MM.1S (cell line): ENCODE measurements at regions not wholly inside any gene's neighbourhood (a gene's known extent, or its start where the extent isn't known, plus 50 kb on each side); places are given as distances from the start of the nearest gene placed in this dataset.

Experiments
- DNase-seq: peaks from one replicate; pipeline ENCODE4 v3.0.0-alpha.2; 2015
- H2AFZ ChIP-seq: fragments of 300-600 bp; sonication (generic); 2 replicates; pipeline ENCODE4 v1.6.0; 2016; ENCODE audit warnings: antibody characterized with exemption, low read length
- H3F3A ChIP-seq: fragments of 300-600 bp; sonication (generic); 2 replicates; pipeline ENCODE4 v1.6.1; 2016; ENCODE audit warnings: mild to moderate bottlenecking, antibody characterized with exemption, low read length, moderate library complexity, mixed read lengths; ENCODE audit not compliant: insufficient read depth
- H3K27ac ChIP-seq: fragments of 300-600 bp; sonication (generic); 2 replicates; pipeline ENCODE4 v1.5.1; 2016; ENCODE audit warnings: mild to moderate bottlenecking, low read length
- H3K27me3 ChIP-seq: fragments of 300-600 bp; sonication (generic); replicated peaks from 2 replicates; pipeline ENCODE4 v1.6.0; 2016; ENCODE audit warnings: low read length; ENCODE audit not compliant: insufficient read depth
- H3K36me3 ChIP-seq: fragments of 300-600 bp; sonication (generic); replicated peaks from 2 replicates; pipeline ENCODE4 v1.6.1; 2016; ENCODE audit warnings: mild to moderate bottlenecking, low read length, mixed read lengths; ENCODE audit not compliant: insufficient read depth
- H3K4me1 ChIP-seq: fragments of 300-600 bp; sonication (generic); 2 replicates; pipeline ENCODE4 v1.6.1; 2016; ENCODE audit warnings: low read length, mixed read lengths
- H3K4me2 ChIP-seq: fragments of 300-600 bp; sonication (generic); 2 replicates; pipeline ENCODE4 v1.6.0; 2016; ENCODE audit warnings: low read depth, low read length
- H3K4me3 ChIP-seq: fragments of 300-600 bp; sonication (generic); 2 replicates; pipeline ENCODE4 v1.5.1; 2016; ENCODE audit warnings: low read length, mixed read lengths
- H3K79me2 ChIP-seq: fragments of 300-600 bp; sonication (generic); 2 replicates; pipeline ENCODE4 v1.6.1; 2016; ENCODE audit warnings: mixed run types, low read length, mixed read lengths
- H3K9ac ChIP-seq: fragments of 300-600 bp; sonication (generic); 2 replicates; pipeline ENCODE4 v1.6.1; 2016; ENCODE audit warnings: low read length, mixed read lengths
- H3K9me2 ChIP-seq: fragments of 300-600 bp; sonication (generic); replicated peaks from 2 replicates; pipeline ENCODE4 v1.6.1; 2016; ENCODE audit warnings: mild to moderate bottlenecking, low read length, mixed read lengths; ENCODE audit not compliant: insufficient read depth
- H3K9me3 ChIP-seq: fragments of 300-600 bp; sonication (generic); replicated peaks from 2 replicates; pipeline ENCODE4 v1.6.1; 2016; ENCODE audit warnings: mild to moderate bottlenecking, low read length, mixed read lengths; ENCODE audit not compliant: insufficient read depth
- H4K20me1 ChIP-seq: fragments of 300-600 bp; sonication (generic); 2 replicates; pipeline ENCODE4 v1.6.1; 2016; ENCODE audit warnings: mild to moderate bottlenecking, low read length, moderate library complexity, mixed read lengths; ENCODE audit not compliant: insufficient read depth
- EZH2 ChIP-seq: fragments of 300-600 bp; sonication (generic); optimal IDR thresholded peaks from 2 replicates; pipeline ENCODE3; 2017; ENCODE audit warnings: low read depth, mild to moderate bottlenecking, antibody characterized with exemption, low read length, mixed read lengths
- EZH2phosphoT487 ChIP-seq: fragments of 300-600 bp; sonication (generic); IDR thresholded peaks from 2 replicates; pipeline ENCODE4 v1.6.1; 2018; ENCODE audit warnings: antibody characterized with exemption, low read length
- TF ChIP-seq, protein P1 (sequence below): fragments of 300-600 bp; sonication (generic); IDR thresholded peaks from 2 replicates; pipeline ENCODE4 v1.5.1; 2016; ENCODE audit warnings: antibody characterized with exemption, low read length, mixed read lengths

GRCh38 chr3:127399154-127399553, 111.3 kb upstream of the PRR20G start:
- Histone ChIP-seq H3K4me3 (no peak overlapping the region), H3K4me2 (no peak overlapping the region), H3K9me2 (no peaks in the 10 kb centered on the region), H4K20me1 (no peaks in the 10 kb centered on the region), H3K4me1 (no peaks in the 10 kb centered on the region), H3K9me3 (no peaks in the 10 kb centered on the region), H3K36me3 (no peaks in the 10 kb centered on the region), H3K79me2 (no peaks in the 10 kb centered on the region), H2AFZ (no peak overlapping the region), H3K27ac (no peak overlapping the region), H3K9ac (no peak overlapping the region), H3K27me3 (no peaks in the 10 kb centered on the region), H3F3A (no peaks in the 10 kb centered on the region)
- no peak for TF ChIP-seq EZH2phosphoT487
- TF ChIP-seq, protein P1, sequence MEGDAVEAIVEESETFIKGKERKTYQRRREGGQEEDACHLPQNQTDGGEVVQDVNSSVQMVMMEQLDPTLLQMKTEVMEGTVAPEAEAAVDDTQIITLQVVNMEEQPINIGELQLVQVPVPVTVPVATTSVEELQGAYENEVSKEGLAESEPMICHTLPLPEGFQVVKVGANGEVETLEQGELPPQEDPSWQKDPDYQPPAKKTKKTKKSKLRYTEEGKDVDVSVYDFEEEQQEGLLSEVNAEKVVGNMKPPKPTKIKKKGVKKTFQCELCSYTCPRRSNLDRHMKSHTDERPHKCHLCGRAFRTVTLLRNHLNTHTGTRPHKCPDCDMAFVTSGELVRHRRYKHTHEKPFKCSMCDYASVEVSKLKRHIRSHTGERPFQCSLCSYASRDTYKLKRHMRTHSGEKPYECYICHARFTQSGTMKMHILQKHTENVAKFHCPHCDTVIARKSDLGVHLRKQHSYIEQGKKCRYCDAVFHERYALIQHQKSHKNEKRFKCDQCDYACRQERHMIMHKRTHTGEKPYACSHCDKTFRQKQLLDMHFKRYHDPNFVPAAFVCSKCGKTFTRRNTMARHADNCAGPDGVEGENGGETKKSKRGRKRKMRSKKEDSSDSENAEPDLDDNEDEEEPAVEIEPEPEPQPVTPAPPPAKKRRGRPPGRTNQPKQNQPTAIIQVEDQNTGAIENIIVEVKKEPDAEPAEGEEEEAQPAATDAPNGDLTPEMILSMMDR = no peak
- no peak for DNase-seq

GRCh38 chr3:127396473-127396872, 108.6 kb upstream of the PRR20G start:
- no peak overlapping the region for H2AFZ ChIP-seq
- H3K79me2 ChIP-seq = no peaks in the 10 kb centered on the region
- H3K36me3 ChIP-seq = no peaks in the 10 kb centered on the region
- no peak for DNase-seq
- no peak overlapping the region for H3K4me3 ChIP-seq
- no peak overlapping the region for H3K27ac ChIP-seq
- H4K20me1 ChIP-seq = no peaks in the 10 kb centered on the region
- H3K9me3 ChIP-seq = no peaks in the 10 kb centered on the region
- no peak overlapping the region for H3K9ac ChIP-seq
- H3F3A ChIP-seq = no peaks in the 10 kb centered on the region
- H3K9me2 ChIP-seq = no peaks in the 10 kb centered on the region
- no peaks in the 10 kb centered on the region for H3K4me1 ChIP-seq
- H3K4me2 ChIP-seq = no peak overlapping the region
- H3K27me3 ChIP-seq = peaks cover 10% of the 10 kb centered on the region; the same call in 1 of the 2 replicates
- no peak for TF ChIP-seq EZH2phosphoT487
- no peak for TF ChIP-seq EZH2
- TF ChIP-seq, protein P1 = no peak

GRCh38 chr3:127395663-127396355, 108.0 kb upstream of the PRR20G start:
- Histone ChIP-seq H3K4me3 (no peak overlapping the region), H2AFZ (no peak overlapping the region), H3K27ac (no peak overlapping the region), H3K9me3 (no peaks in the 10 kb centered on the region), H3K4me2 (no peak overlapping the region), H3K9me2 (no peaks in the 10 kb centered on the region), H3K36me3 (no peaks in the 10 kb centered on the region), H3K27me3 (peaks cover 16% of the 10 kb centered on the region; the same call in 1 of the 2 replicates), H4K20me1 (no peaks in the 10 kb centered on the region), H3K79me2 (no peaks in the 10 kb centered on the region), H3K9ac (no peak overlapping the region), H3F3A (no peaks in the 10 kb centered on the region), H3K4me1 (no peaks in the 10 kb centered on the region)
- TF ChIP-seq EZH2 (no peak), EZH2phosphoT487 (no peak)
- TF ChIP-seq, protein P1 = no peak
- no peak for DNase-seq
